ENCODE measurements at regions not wholly inside any gene's neighbourhood (a gene's known extent, or its start where the extent isn't known, plus 50 kb on each side); places are given as distances from the start of the nearest gene placed in this dataset.

- no peak for TF ChIP-seq CTCF (IDR thresholded peaks at IDR 0.05; ENCODE audit: low read depth, low read length, missing control alignments)
- DNase-seq (ENCODE audit: extremely low read depth, low read depth), result no peak
- no peak overlapping the region for H3K4me3 ChIP-seq (replicated peaks; ENCODE audit: low read depth, low read length)
These were observed 178.7 kb upstream of the TLE3 start for GRCh38 chr15:70276401-70276800.

- TF ChIP-seq CTCF (IDR thresholded peaks at IDR 0.05; ENCODE audit: low read depth, low read length, missing control alignments), result no peak
- H3K4me3 ChIP-seq (replicated peaks; ENCODE audit: low read depth, low read length), result no peak overlapping the region
- DNase-seq (ENCODE audit: extremely low read depth, low read depth), result no peak
These were observed 177.9 kb upstream of the TLE3 start for GRCh38 chr15:70275461-70276138.

- TF ChIP-seq CTCF (IDR thresholded peaks at IDR 0.05; ENCODE audit: low read depth, low read length, missing control alignments), result no peak
- DNase-seq (ENCODE audit: extremely low read depth, low read depth), result no peak
- no peak overlapping the region for H3K4me3 ChIP-seq (replicated peaks; ENCODE audit: low read depth, low read length)
These were observed 177.2 kb upstream of the TLE3 start for GRCh38 chr15:70274908-70275307.

GRCh38 chr15:70274255-70274880 is 176.7 kb upstream of the TLE3 start:
- TF ChIP-seq CTCF (IDR thresholded peaks at IDR 0.05; ENCODE audit: low read depth, low read length, missing control alignments), result no peak
- no peak overlapping the region for H3K4me3 ChIP-seq (replicated peaks; ENCODE audit: low read depth, low read length)
- no peak for DNase-seq (ENCODE audit: extremely low read depth, low read depth)

GRCh38 chr15:70273808-70274207 is 176.1 kb upstream of the TLE3 start:
- DNase-seq (ENCODE audit: extremely low read depth, low read depth), result no peak
- no peak overlapping the region for H3K4me3 ChIP-seq (replicated peaks; ENCODE audit: low read depth, low read length)
- no peak for TF ChIP-seq CTCF (IDR thresholded peaks at IDR 0.05; ENCODE audit: low read depth, low read length, missing control alignments)

- no peak for TF ChIP-seq CTCF (IDR thresholded peaks at IDR 0.05; ENCODE audit: low read depth, low read length, missing control alignments)
- no peak overlapping the region for H3K4me3 ChIP-seq (replicated peaks; ENCODE audit: low read depth, low read length)
- no peak for DNase-seq (ENCODE audit: extremely low read depth, low read depth)
These were observed 175.0 kb upstream of the TLE3 start for GRCh38 chr15:70272565-70273355.
